Keratinocyte (primary cell): ENCODE measurements at regions not wholly inside any gene's neighbourhood (a gene's known extent, or its start where the extent isn't known, plus 50 kb on each side); places are given as distances from the start of the nearest gene placed in this dataset.
"Not testable (repeated sequence)": the region's sequence is repeated elsewhere in the genome, so short reads cannot be mapped to it uniquely, and the experiment has no call there.

Experiments
- EZH2 ChIP-seq: IDR thresholded peaks from one replicate; pipeline ENCODE4 v1.6.1; 2012; ENCODE audit warnings: inconsistent platforms, mild to moderate bottlenecking, low read length, moderate library complexity
- TF ChIP-seq, protein P1 (sequence below), 3 experiments: IDR thresholded peaks in 1 of 3; conservative IDR thresholded peaks in 1 of 3; optimal IDR thresholded peaks in 1 of 3; 2 replicates in 2 of 3; 3 replicates in 1 of 3; pipeline versions ENCODE3 to v1.5.1; 2011; ENCODE audit warnings: low read length in 3 of 3, mild to moderate bottlenecking in 3 of 3, moderate library complexity in 2 of 3, control low read depth in 1 of 3, inconsistent platforms in 1 of 3; ENCODE audit not compliant: insufficient read depth in 2 of 3; ENCODE audit errors: extremely low read depth in 1 of 3

DNA sequence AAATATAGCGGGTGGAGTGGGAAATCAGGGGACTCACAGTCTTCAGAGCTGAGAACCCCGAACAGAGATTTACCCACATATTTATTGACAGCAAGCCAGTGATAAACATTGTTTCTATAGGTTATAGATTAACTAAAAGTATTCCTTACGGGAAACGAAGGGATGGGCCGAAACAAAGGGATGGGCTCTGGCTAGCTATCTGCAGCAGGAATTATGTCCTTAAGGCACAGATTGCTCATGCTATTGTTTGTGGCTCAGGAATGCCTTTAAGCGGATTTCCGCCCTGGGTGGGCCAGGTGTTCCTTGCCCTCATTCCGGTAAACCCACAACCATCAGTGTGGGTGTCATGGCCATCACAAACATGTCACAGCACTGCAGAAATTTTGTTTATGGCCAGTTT, 66.4 kb upstream of the SGCE start:
- TF ChIP-seq, protein P1, sequence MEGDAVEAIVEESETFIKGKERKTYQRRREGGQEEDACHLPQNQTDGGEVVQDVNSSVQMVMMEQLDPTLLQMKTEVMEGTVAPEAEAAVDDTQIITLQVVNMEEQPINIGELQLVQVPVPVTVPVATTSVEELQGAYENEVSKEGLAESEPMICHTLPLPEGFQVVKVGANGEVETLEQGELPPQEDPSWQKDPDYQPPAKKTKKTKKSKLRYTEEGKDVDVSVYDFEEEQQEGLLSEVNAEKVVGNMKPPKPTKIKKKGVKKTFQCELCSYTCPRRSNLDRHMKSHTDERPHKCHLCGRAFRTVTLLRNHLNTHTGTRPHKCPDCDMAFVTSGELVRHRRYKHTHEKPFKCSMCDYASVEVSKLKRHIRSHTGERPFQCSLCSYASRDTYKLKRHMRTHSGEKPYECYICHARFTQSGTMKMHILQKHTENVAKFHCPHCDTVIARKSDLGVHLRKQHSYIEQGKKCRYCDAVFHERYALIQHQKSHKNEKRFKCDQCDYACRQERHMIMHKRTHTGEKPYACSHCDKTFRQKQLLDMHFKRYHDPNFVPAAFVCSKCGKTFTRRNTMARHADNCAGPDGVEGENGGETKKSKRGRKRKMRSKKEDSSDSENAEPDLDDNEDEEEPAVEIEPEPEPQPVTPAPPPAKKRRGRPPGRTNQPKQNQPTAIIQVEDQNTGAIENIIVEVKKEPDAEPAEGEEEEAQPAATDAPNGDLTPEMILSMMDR (optimal IDR thresholded peaks at IDR 0.05 in 1 of 3, IDR thresholded peaks at IDR 0.05 in 1 of 3, conservative IDR thresholded peaks at IDR 0.05 in 1 of 3; ENCODE audit: extremely low read depth in 1 of 3, insufficient read depth in 2 of 3, low read length in 3 of 3), result not testable (repeated sequence)
- TF ChIP-seq EZH2, result not testable (repeated sequence)
